ENCODE measurements at regions not wholly inside any gene's neighbourhood (a gene's known extent, or its start where the extent isn't known, plus 50 kb on each side); places are given as distances from the start of the nearest gene placed in this dataset.

GRCh38 chr2:18495058-18495457 is 65.4 kb downstream of the RDH14 start:
- no peak for TF ChIP-seq FOXA2 (IDR thresholded peaks at IDR 0.05)
- TF ChIP-seq RAD21 (IDR thresholded peaks at IDR 0.05), result no peak
- no peak for TF ChIP-seq EGR1 (IDR thresholded peaks at IDR 0.05; ENCODE audit: low read depth in 2 of 2)
- TF ChIP-seq, protein P1, sequence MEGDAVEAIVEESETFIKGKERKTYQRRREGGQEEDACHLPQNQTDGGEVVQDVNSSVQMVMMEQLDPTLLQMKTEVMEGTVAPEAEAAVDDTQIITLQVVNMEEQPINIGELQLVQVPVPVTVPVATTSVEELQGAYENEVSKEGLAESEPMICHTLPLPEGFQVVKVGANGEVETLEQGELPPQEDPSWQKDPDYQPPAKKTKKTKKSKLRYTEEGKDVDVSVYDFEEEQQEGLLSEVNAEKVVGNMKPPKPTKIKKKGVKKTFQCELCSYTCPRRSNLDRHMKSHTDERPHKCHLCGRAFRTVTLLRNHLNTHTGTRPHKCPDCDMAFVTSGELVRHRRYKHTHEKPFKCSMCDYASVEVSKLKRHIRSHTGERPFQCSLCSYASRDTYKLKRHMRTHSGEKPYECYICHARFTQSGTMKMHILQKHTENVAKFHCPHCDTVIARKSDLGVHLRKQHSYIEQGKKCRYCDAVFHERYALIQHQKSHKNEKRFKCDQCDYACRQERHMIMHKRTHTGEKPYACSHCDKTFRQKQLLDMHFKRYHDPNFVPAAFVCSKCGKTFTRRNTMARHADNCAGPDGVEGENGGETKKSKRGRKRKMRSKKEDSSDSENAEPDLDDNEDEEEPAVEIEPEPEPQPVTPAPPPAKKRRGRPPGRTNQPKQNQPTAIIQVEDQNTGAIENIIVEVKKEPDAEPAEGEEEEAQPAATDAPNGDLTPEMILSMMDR (IDR thresholded peaks at IDR 0.05; ENCODE audit: low read depth, low read length, missing input control), result no peak
- no peak for TF ChIP-seq HNF4A (conservative IDR thresholded peaks at IDR 0.05)
- TF ChIP-seq, protein P2, sequence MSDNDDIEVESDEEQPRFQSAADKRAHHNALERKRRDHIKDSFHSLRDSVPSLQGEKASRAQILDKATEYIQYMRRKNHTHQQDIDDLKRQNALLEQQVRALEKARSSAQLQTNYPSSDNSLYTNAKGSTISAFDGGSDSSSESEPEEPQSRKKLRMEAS (IDR thresholded peaks at IDR 0.05), result no peak
- TF ChIP-seq SP1 (IDR thresholded peaks at IDR 0.05), result no peak
- no peak for TF ChIP-seq GABPA (IDR thresholded peaks at IDR 0.05 in 1 of 2, conservative IDR thresholded peaks at IDR 0.05 in 1 of 2)
- no peak for TF ChIP-seq NR2F2 (IDR thresholded peaks at IDR 0.05)
- TF ChIP-seq FOXA1 (IDR thresholded peaks at IDR 0.05), result no peak
- TF ChIP-seq JUND (IDR thresholded peaks at IDR 0.05), result no peak
- no peak for TF ChIP-seq RXRA (IDR thresholded peaks at IDR 0.05)
- no peak for TF ChIP-seq REST (IDR thresholded peaks at IDR 0.05)
- TF ChIP-seq TAF1 (conservative IDR thresholded peaks at IDR 0.05), result no peak
- DNase-seq (ENCODE audit: low spot score), result no peak
- no peak overlapping the region for H3K27ac ChIP-seq (ENCODE audit: low read depth in 1 of 2, low read length in 2 of 2)
- H3K36me3 ChIP-seq (ENCODE audit: control insufficient read depth in 4 of 4, insufficient read depth in 3 of 4, low read depth in 1 of 4, low read length in 3 of 4), result no peaks in the 10 kb centered on the region
- H3K4me3 ChIP-seq (ENCODE audit: low read depth in 1 of 3, low read length in 3 of 3), result no peak overlapping the region
- no peak overlapping the region for H3K9ac ChIP-seq (ENCODE audit: low read depth in 1 of 2, low read length in 2 of 2)
- no peaks in the 10 kb centered on the region for H3K4me1 ChIP-seq (ENCODE audit: control insufficient read depth in 4 of 4, insufficient read depth in 4 of 4, low read length in 3 of 4)
- H3K9me3 ChIP-seq (ENCODE audit: control insufficient read depth in 4 of 4, low read length in 3 of 4), result no peaks in the 10 kb centered on the region
- H3K27me3 ChIP-seq (ENCODE audit: control insufficient read depth in 4 of 4, insufficient read depth in 4 of 4, low read length in 3 of 4), result peaks cover 0 to 8% (median 0%) of the 10 kb centered on the region in 4 donors
- 27% methylated on average over 2 of the region's 2 CpGs for whole genome bisulfite sequencing

DNA sequence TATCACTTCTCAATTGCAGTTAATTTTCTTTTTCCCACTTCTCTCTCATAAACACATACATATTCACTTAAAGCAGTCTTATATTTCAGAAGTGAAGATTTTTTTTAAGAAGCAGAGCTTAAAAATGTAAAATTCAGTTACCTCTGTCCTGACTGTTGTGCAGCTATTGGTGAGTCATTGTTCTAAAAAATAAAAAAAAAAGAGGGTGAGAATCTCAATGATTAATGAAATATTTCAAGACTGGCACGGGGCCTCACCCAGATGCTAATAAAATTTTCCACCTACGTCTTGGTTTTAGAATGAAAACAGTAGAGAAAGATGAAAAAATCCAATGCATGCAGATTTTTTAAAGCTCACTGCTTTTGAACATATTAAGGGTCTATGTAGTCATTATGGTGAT is 67.7 kb downstream of the RDH14 start:
- WGBS, result 67% methylated on average over 2 of the region's 2 CpGs
- Histone ChIP-seq H3K36me3 (ENCODE audit: control insufficient read depth in 4 of 4, insufficient read depth in 3 of 4, low read depth in 1 of 4, low read length in 3 of 4) (no peaks in the 10 kb centered on the region), H3K27ac (ENCODE audit: low read depth in 1 of 2, low read length in 2 of 2) (no peak overlapping the region), H3K4me1 (ENCODE audit: control insufficient read depth in 4 of 4, insufficient read depth in 4 of 4, low read length in 3 of 4) (no peaks in the 10 kb centered on the region), H3K4me3 (ENCODE audit: low read depth in 1 of 3, low read length in 3 of 3) (no peak overlapping the region), H3K27me3 (ENCODE audit: control insufficient read depth in 4 of 4, insufficient read depth in 4 of 4, low read length in 3 of 4) (peaks cover 0 to 8% (median 0%) of the 10 kb centered on the region in 4 donors), H3K9ac (ENCODE audit: low read depth in 1 of 2, low read length in 2 of 2) (no peak overlapping the region), H3K9me3 (ENCODE audit: control insufficient read depth in 4 of 4, low read length in 3 of 4) (no peaks in the 10 kb centered on the region)
- no peak for DNase-seq (ENCODE audit: low spot score)
- no peak for TF ChIP-seq EGR1 (IDR thresholded peaks at IDR 0.05; ENCODE audit: low read depth in 2 of 2)
- TF ChIP-seq FOXA2 (IDR thresholded peaks at IDR 0.05), result no peak
- TF ChIP-seq, protein P1 (IDR thresholded peaks at IDR 0.05; ENCODE audit: low read depth, low read length, missing input control), result no peak
- TF ChIP-seq HNF4A (conservative IDR thresholded peaks at IDR 0.05), result no peak
- no peak for TF ChIP-seq YY1 (IDR thresholded peaks at IDR 0.05)
- TF ChIP-seq FOXA1 (IDR thresholded peaks at IDR 0.05), result no peak
- TF ChIP-seq RAD21 (IDR thresholded peaks at IDR 0.05), result no peak
- TF ChIP-seq, protein P3, sequence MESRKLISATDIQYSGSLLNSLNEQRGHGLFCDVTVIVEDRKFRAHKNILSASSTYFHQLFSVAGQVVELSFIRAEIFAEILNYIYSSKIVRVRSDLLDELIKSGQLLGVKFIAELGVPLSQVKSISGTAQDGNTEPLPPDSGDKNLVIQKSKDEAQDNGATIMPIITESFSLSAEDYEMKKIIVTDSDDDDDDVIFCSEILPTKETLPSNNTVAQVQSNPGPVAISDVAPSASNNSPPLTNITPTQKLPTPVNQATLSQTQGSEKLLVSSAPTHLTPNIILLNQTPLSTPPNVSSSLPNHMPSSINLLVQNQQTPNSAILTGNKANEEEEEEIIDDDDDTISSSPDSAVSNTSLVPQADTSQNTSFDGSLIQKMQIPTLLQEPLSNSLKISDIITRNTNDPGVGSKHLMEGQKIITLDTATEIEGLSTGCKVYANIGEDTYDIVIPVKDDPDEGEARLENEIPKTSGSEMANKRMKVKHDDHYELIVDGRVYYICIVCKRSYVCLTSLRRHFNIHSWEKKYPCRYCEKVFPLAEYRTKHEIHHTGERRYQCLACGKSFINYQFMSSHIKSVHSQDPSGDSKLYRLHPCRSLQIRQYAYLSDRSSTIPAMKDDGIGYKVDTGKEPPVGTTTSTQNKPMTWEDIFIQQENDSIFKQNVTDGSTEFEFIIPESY (IDR thresholded peaks at IDR 0.05), result no peak
- TF ChIP-seq NR2F2 (IDR thresholded peaks at IDR 0.05), result no peak
- no peak for TF ChIP-seq REST (IDR thresholded peaks at IDR 0.05)
- no peak for TF ChIP-seq ATF3 (IDR thresholded peaks at IDR 0.05)
- TF ChIP-seq JUND (IDR thresholded peaks at IDR 0.05), result no peak
- TF ChIP-seq SP1 (IDR thresholded peaks at IDR 0.05), result no peak
- TF ChIP-seq, protein P2 (IDR thresholded peaks at IDR 0.05), result no peak
- TF ChIP-seq GABPA (IDR thresholded peaks at IDR 0.05 in 1 of 2, conservative IDR thresholded peaks at IDR 0.05 in 1 of 2), result no peak

Measured in liver (tissue), 8 donors.